OCI-LY1 (cell line): ENCODE measurements at regions not wholly inside any gene's neighbourhood (a gene's known extent, or its start where the extent isn't known, plus 50 kb on each side); places are given as distances from the start of the nearest gene placed in this dataset.

ENCODE experiments used
- H2AFZ ChIP-seq: fragments of 200-600 bp; sonication (generic), shearing (Covaris generic); 2 replicates; pipeline ENCODE4 v1.6.0; 2014; ENCODE audit warnings: antibody characterized with exemption, mild to moderate bottlenecking, low read length
- H3F3A ChIP-seq: fragments of 200-600 bp; sonication (generic), shearing (Covaris generic); 2 replicates; pipeline ENCODE4 v1.6.0; 2014; ENCODE audit warnings: mild to moderate bottlenecking, antibody characterized with exemption, low read length, moderate library complexity; ENCODE audit not compliant: insufficient read depth
- H3K27ac ChIP-seq: fragments of 200-600 bp; sonication (generic); 2 replicates; pipeline ENCODE4 v1.5.1; 2014; ENCODE audit warnings: low read length, mixed run types, mild to moderate bottlenecking, low read depth; ENCODE audit not compliant: poor library complexity, severe bottlenecking
- H3K27me3 ChIP-seq: fragments of 200-600 bp; sonication (generic); 2 replicates; pipeline ENCODE4 v1.6.0; 2014; ENCODE audit warnings: antibody characterized with exemption, mild to moderate bottlenecking, low read length, moderate library complexity; ENCODE audit not compliant: insufficient read depth
- H3K36me3 ChIP-seq: fragments of 200-600 bp; sonication (generic); 2 replicates; pipeline ENCODE4 v1.6.1; 2014; ENCODE audit warnings: mild to moderate bottlenecking, antibody characterized with exemption, low read length, moderate library complexity, mixed read lengths; ENCODE audit not compliant: insufficient read depth
- H3K4me1 ChIP-seq: fragments of 200-600 bp; sonication (generic); 2 replicates; pipeline ENCODE4 v1.5.1; 2014; ENCODE audit warnings: mild to moderate bottlenecking, low read length, moderate library complexity; ENCODE audit not compliant: insufficient read depth, severe bottlenecking
- H3K4me2 ChIP-seq: fragments of 200-600 bp; sonication (generic), shearing (Covaris generic); 2 replicates; pipeline ENCODE4 v1.6.1; 2014; ENCODE audit warnings: low read length
- H3K4me3 ChIP-seq: fragments of 200-600 bp; sonication (generic); 2 replicates; pipeline ENCODE4 v1.5.1; 2014; ENCODE audit warnings: low read length, low read depth, mild to moderate bottlenecking, mixed read lengths; ENCODE audit not compliant: poor library complexity, severe bottlenecking
- H3K79me2 ChIP-seq: fragments of 200-600 bp; shearing (Covaris generic); 2 replicates; pipeline ENCODE4 v1.6.1; 2016; ENCODE audit warnings: mixed run types, low read length, mixed read lengths; ENCODE audit not compliant: insufficient read depth
- H3K9ac ChIP-seq: fragments of 200-600 bp; sonication (generic), shearing (Covaris generic); 2 replicates; pipeline ENCODE4 v1.6.1; 2014; ENCODE audit warnings: mild to moderate bottlenecking, low read length, mixed read lengths
- H3K9me2 ChIP-seq: fragments of 200-600 bp; sonication (generic), shearing (Covaris generic); 2 replicates; pipeline ENCODE4 v1.6.1; 2014; ENCODE audit warnings: low read depth, mild to moderate bottlenecking, low read length, mixed read lengths
- H3K9me3 ChIP-seq: fragments of 200-600 bp; shearing (Covaris generic); 2 replicates; pipeline ENCODE4 v1.6.1; 2014; ENCODE audit warnings: low read length, mixed read lengths
- H4K20me1 ChIP-seq: fragments of 200-600 bp; sonication (generic), shearing (Covaris generic); 2 replicates; pipeline ENCODE4 v1.6.0; 2016; ENCODE audit warnings: mild to moderate bottlenecking, low read length; ENCODE audit not compliant: insufficient read depth
- EZH2 ChIP-seq: fragments of 200-600 bp; sonication (generic), shearing (Covaris generic); IDR thresholded peaks from 2 replicates; pipeline ENCODE4 v1.8.0; 2017; ENCODE audit warnings: borderline replicate concordance, mixed run types, mild to moderate bottlenecking, antibody characterized with exemption, low read length, moderate library complexity, mixed read lengths
- TF ChIP-seq, protein P1 (sequence below): fragments of 200-600 bp; sonication (generic), shearing (Covaris generic); IDR thresholded peaks from 2 replicates; pipeline ENCODE4 v1.5.1; 2017; ENCODE audit warnings: mild to moderate bottlenecking, antibody characterized with exemption, low read length, moderate library complexity, mixed read lengths

DNA sequence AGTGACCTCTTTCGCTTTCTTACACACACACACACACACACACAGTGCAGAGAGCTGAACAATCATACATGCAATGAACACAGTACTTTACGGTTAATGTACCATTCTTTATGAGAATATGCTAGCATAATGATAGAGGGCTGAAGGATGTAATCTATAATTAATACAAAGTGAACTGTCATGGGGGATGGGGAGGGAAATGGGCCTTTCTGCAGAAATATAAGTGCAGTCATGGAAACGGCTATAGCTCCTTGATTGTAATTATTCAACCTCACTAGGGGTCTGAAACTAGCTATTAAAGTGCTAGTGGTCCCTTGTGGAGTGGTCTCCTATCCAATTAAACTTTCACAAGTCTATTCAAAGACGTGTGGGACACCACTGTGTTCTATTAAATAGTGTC is 443.2 kb upstream of the FOXG1 start:
- no peak overlapping the region for H3K27ac ChIP-seq
- H3K9ac ChIP-seq = no peak overlapping the region
- no peaks in the 10 kb centered on the region for H3K27me3 ChIP-seq
- H3K36me3 ChIP-seq = no peaks in the 10 kb centered on the region
- H4K20me1 ChIP-seq = no peaks in the 10 kb centered on the region
- no peak overlapping the region for H3K4me3 ChIP-seq
- H3K4me1 ChIP-seq = no peaks in the 10 kb centered on the region
- no peaks in the 10 kb centered on the region for H3F3A ChIP-seq
- TF ChIP-seq, protein P1, sequence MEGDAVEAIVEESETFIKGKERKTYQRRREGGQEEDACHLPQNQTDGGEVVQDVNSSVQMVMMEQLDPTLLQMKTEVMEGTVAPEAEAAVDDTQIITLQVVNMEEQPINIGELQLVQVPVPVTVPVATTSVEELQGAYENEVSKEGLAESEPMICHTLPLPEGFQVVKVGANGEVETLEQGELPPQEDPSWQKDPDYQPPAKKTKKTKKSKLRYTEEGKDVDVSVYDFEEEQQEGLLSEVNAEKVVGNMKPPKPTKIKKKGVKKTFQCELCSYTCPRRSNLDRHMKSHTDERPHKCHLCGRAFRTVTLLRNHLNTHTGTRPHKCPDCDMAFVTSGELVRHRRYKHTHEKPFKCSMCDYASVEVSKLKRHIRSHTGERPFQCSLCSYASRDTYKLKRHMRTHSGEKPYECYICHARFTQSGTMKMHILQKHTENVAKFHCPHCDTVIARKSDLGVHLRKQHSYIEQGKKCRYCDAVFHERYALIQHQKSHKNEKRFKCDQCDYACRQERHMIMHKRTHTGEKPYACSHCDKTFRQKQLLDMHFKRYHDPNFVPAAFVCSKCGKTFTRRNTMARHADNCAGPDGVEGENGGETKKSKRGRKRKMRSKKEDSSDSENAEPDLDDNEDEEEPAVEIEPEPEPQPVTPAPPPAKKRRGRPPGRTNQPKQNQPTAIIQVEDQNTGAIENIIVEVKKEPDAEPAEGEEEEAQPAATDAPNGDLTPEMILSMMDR = no peak
- TF ChIP-seq EZH2 = no peak
- no peaks in the 10 kb centered on the region for H3K9me2 ChIP-seq
- H3K79me2 ChIP-seq = no peaks in the 10 kb centered on the region
- H2AFZ ChIP-seq = no peak overlapping the region
- H3K4me2 ChIP-seq = no peak overlapping the region
- no peaks in the 10 kb centered on the region for H3K9me3 ChIP-seq

DNA sequence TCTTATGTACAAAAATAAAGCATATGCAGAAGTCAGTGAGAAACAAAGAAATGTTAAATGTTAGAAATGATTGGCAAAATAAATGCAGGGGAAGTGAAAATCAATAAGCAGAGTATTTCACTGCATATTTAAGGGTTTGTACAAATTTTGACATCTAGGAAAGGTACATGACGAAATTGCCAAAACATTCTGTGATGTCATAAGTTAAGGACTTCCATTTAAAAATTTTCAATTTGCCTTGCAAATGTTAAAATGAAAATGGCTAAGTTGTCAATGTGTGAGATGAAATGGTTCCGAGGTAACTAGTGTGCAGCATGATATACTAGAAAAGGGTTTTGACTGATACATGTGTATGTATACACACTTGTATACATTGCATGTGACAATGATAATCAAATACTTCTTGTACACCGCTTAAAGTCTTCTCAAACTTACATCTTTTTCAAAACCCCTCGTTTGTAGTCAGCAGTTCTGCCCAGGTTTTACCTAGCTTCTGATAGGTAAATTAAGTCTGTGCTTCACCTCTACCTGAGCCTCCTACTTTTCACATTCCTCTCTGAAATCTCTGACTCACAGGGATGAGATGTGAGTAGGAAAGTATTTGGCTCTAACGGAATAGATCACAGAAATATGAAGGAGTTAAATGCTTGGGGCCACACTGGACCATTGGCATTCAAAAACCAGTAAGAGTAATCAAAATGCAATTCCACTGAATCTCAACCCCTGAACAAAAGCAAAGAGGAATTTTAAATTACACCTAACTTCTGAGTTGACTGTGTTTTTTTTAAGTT is 442.4 kb upstream of the FOXG1 start:
- Histone ChIP-seq H2AFZ (no peak overlapping the region), H3K4me2 (no peak overlapping the region), H3F3A (no peaks in the 10 kb centered on the region), H3K9me3 (no peaks in the 10 kb centered on the region), H3K36me3 (no peaks in the 10 kb centered on the region), H3K79me2 (no peaks in the 10 kb centered on the region), H3K4me1 (no peaks in the 10 kb centered on the region), H3K27me3 (no peaks in the 10 kb centered on the region), H3K9me2 (no peaks in the 10 kb centered on the region), H3K9ac (no peak overlapping the region), H3K27ac (no peak overlapping the region), H4K20me1 (no peaks in the 10 kb centered on the region), H3K4me3 (no peak overlapping the region)
- no peak for TF ChIP-seq EZH2
- TF ChIP-seq, protein P1 = no peak

DNA sequence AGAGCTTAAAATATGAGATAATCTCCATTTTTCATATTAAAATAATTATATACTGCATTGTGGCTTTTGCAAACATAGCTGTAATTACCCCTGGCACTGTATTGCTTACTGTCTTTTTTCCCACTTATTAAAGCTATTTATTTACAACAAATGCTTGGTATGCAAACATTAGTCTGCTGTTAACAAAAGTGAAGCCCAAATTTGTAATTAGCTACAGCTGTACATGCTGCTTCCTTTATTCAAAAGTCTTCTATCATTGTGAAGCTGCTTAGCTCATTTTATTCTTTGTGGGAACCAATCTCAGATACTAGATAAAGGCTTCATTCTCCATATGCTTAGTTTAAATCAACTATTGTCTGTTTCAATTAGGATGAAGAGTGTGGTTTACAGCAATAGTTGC is 425.8 kb upstream of the FOXG1 start:
- Histone ChIP-seq H3K27me3 (no peaks in the 10 kb centered on the region), H3K4me3 (no peak overlapping the region), H3F3A (no peaks in the 10 kb centered on the region), H3K36me3 (no peaks in the 10 kb centered on the region), H3K27ac (no peak overlapping the region), H3K4me1 (no peaks in the 10 kb centered on the region), H3K9me2 (no peaks in the 10 kb centered on the region), H2AFZ (no peak overlapping the region), H3K9me3 (no peaks in the 10 kb centered on the region), H3K4me2 (no peak overlapping the region), H3K79me2 (no peaks in the 10 kb centered on the region), H4K20me1 (no peaks in the 10 kb centered on the region), H3K9ac (no peak overlapping the region)
- TF ChIP-seq, protein P1 = no peak
- TF ChIP-seq EZH2 = no peak
